K562 (cell line): ENCODE measurements at regions not wholly inside any gene's neighbourhood (a gene's known extent, or its start where the extent isn't known, plus 50 kb on each side); places are given as distances from the start of the nearest gene placed in this dataset.

Experiments used
- MAFK ChIP-seq: IDR thresholded peaks from 2 replicates; pipeline ENCODE4 v1.6.1; 2011; ENCODE audit warnings: low read length, improper control_type of control experiment
- TEAD2 ChIP-seq: fragments of 450-650 bp; IDR thresholded peaks from 2 replicates; pipeline ENCODE4 v1.6.1; 2016; ENCODE audit warnings: missing genetic modification characterization, control low read depth, missing compliant biosample characterization
- ZNF263 ChIP-seq: sonication (generic); formaldehyde crosslinking; IDR thresholded peaks from 2 replicates; pipeline ENCODE4 v1.8.0; 2022; ENCODE audit warnings: mild to moderate bottlenecking, missing genetic modification reagents, borderline replicate concordance
- ZNF354B ChIP-seq: fragments of 250-450 bp; sonication (Bioruptor Pico); IDR thresholded peaks from 2 replicates; pipeline ENCODE4 v1.4.0; 2020
- TF ChIP-seq, protein P1 (sequence below), 3 experiments: IDR thresholded peaks in 2 of 3; conservative IDR thresholded peaks in 1 of 3; 2 replicates each; pipeline ENCODE4 v1.5.1; 2011 to 2012; ENCODE audit warnings: low read length in 3 of 3, mild to moderate bottlenecking in 3 of 3, control low read depth in 2 of 3, improper control_type of control experiment in 1 of 3, inconsistent platforms in 1 of 3, low read depth in 1 of 3, mixed read lengths in 1 of 3, moderate library complexity in 1 of 3; ENCODE audit not compliant: insufficient read depth in 2 of 3

- TF ChIP-seq TEAD2 (tag) (no peak), ZNF263 (CRISPR knock-in tag) (no peak), ZNF354B (CRISPR knock-in tag) (no peak), MAFK (no peak)
- TF ChIP-seq, protein P1, sequence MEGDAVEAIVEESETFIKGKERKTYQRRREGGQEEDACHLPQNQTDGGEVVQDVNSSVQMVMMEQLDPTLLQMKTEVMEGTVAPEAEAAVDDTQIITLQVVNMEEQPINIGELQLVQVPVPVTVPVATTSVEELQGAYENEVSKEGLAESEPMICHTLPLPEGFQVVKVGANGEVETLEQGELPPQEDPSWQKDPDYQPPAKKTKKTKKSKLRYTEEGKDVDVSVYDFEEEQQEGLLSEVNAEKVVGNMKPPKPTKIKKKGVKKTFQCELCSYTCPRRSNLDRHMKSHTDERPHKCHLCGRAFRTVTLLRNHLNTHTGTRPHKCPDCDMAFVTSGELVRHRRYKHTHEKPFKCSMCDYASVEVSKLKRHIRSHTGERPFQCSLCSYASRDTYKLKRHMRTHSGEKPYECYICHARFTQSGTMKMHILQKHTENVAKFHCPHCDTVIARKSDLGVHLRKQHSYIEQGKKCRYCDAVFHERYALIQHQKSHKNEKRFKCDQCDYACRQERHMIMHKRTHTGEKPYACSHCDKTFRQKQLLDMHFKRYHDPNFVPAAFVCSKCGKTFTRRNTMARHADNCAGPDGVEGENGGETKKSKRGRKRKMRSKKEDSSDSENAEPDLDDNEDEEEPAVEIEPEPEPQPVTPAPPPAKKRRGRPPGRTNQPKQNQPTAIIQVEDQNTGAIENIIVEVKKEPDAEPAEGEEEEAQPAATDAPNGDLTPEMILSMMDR (IDR thresholded peaks at IDR 0.05 in 2 of 3, conservative IDR thresholded peaks at IDR 0.05 in 1 of 3; ENCODE audit: insufficient read depth in 2 of 3, low read depth in 1 of 3, low read length in 3 of 3) = no peak
Observed at GRCh38 chr7:131234719-131235488, 92.8 kb upstream of the MKLN1 start.
